ENCODE measurements at regions not wholly inside any gene's neighbourhood (a gene's known extent, or its start where the extent isn't known, plus 50 kb on each side); places are given as distances from the start of the nearest gene placed in this dataset.

- TF ChIP-seq, protein P1, sequence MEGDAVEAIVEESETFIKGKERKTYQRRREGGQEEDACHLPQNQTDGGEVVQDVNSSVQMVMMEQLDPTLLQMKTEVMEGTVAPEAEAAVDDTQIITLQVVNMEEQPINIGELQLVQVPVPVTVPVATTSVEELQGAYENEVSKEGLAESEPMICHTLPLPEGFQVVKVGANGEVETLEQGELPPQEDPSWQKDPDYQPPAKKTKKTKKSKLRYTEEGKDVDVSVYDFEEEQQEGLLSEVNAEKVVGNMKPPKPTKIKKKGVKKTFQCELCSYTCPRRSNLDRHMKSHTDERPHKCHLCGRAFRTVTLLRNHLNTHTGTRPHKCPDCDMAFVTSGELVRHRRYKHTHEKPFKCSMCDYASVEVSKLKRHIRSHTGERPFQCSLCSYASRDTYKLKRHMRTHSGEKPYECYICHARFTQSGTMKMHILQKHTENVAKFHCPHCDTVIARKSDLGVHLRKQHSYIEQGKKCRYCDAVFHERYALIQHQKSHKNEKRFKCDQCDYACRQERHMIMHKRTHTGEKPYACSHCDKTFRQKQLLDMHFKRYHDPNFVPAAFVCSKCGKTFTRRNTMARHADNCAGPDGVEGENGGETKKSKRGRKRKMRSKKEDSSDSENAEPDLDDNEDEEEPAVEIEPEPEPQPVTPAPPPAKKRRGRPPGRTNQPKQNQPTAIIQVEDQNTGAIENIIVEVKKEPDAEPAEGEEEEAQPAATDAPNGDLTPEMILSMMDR (IDR thresholded peaks at IDR 0.05; ENCODE audit: low read depth, low read length, poor library complexity, severe bottlenecking) = no peak
- no peak for TF ChIP-seq EZH2phosphoT487 (IDR thresholded peaks at IDR 0.05; ENCODE audit: borderline replicate concordance, low read length)
These were observed 63.4 kb upstream of the POT1 start for GRCh38 chr7:124992851-124993562.

Data from DOHH2 (cell line).